ENCODE measurements at regions not wholly inside any gene's neighbourhood (a gene's known extent, or its start where the extent isn't known, plus 50 kb on each side); places are given as distances from the start of the nearest gene placed in this dataset. TPM values are rescaled to one million over a fixed set of nuclear protein-coding genes. Genes with fewer than 3 reads are reported as not detected.

- 88% methylated on average over 4 of the region's 4 CpGs for WGBS
Observed at GRCh38 chr7:116449441-116449840, 50.1 kb upstream of the CAV2 start.

More at GRCh38 chr7:116449441-116449840, 50.1 kb upstream of the CAV2 start:
- no peak for TF ChIP-seq RAD21 (IDR thresholded peaks at IDR 0.05)
- TF ChIP-seq FOXA1 (IDR thresholded peaks at IDR 0.05): no peak
- TF ChIP-seq RXRA (IDR thresholded peaks at IDR 0.05): no peak
- TF ChIP-seq HNF4A (conservative IDR thresholded peaks at IDR 0.05): no peak
- TF ChIP-seq HNF4G (IDR thresholded peaks at IDR 0.05): no peak
- TF ChIP-seq YY1 (IDR thresholded peaks at IDR 0.05): no peak
- TF ChIP-seq JUND (IDR thresholded peaks at IDR 0.05): no peak
- TF ChIP-seq FOXA2 (IDR thresholded peaks at IDR 0.05): no peak
- no peak for TF ChIP-seq NR2F2 (IDR thresholded peaks at IDR 0.05)
- TF ChIP-seq MAX (IDR thresholded peaks at IDR 0.05): no peak
- no peak for TF ChIP-seq TAF1 (conservative IDR thresholded peaks at IDR 0.05)
- TF ChIP-seq ATF3 (IDR thresholded peaks at IDR 0.05): no peak
- TF ChIP-seq ZBTB33 (IDR thresholded peaks at IDR 0.05): no peak
- no peak for TF ChIP-seq GABPA (IDR thresholded peaks at IDR 0.05 in 1 of 2, conservative IDR thresholded peaks at IDR 0.05 in 1 of 2)
- TF ChIP-seq CTCF (IDR thresholded peaks at IDR 0.05; ENCODE audit: low read depth, low read length, missing input control): no peak
- no peak for TF ChIP-seq SP1 (IDR thresholded peaks at IDR 0.05)
- no peak for TF ChIP-seq EGR1 (IDR thresholded peaks at IDR 0.05; ENCODE audit: low read depth in 2 of 2)
- H3K9me3 ChIP-seq (ENCODE audit: control insufficient read depth in 4 of 4, low read length in 3 of 4): no peaks in the 10 kb centered on the region
- no peaks in the 10 kb centered on the region for H3K4me1 ChIP-seq (ENCODE audit: control insufficient read depth in 4 of 4, insufficient read depth in 4 of 4, low read length in 3 of 4)
- H3K36me3 ChIP-seq (ENCODE audit: control insufficient read depth in 4 of 4, insufficient read depth in 3 of 4, low read depth in 1 of 4, low read length in 3 of 4): no peaks in the 10 kb centered on the region
- no peaks in the 10 kb centered on the region for H3K27me3 ChIP-seq (ENCODE audit: control insufficient read depth in 4 of 4, insufficient read depth in 4 of 4, low read length in 3 of 4)
- H3K9ac ChIP-seq (ENCODE audit: low read depth in 1 of 2, low read length in 2 of 2): no peak overlapping the region
- DNase-seq (ENCODE audit: low spot score): no peak
- no peak overlapping the region for H3K4me3 ChIP-seq (ENCODE audit: low read depth in 1 of 3, low read length in 3 of 3)
- H3K27ac ChIP-seq (ENCODE audit: low read depth in 1 of 2, low read length in 2 of 2): no peak overlapping the region

Small RNA genes in the stretch of these regions (small RNA-seq; reads per million reads assigned to genes)
- not detected for gene RF00017
